22Rv1 (cell line): ENCODE measurements at regions not wholly inside any gene's neighbourhood (a gene's known extent, or its start where the extent isn't known, plus 50 kb on each side); places are given as distances from the start of the nearest gene placed in this dataset.
A peak's percentile ranks its signal among the peaks of the same experiment; 100 is the strongest.

ENCODE experiments used
- H3K27ac ChIP-seq: fragments of 450-650 bp; 2 replicates; pipeline ENCODE4 v1.5.1; 2017
- ZFX ChIP-seq: fragments of 450-650 bp; IDR thresholded peaks from 2 replicates; pipeline ENCODE4 v1.6.1; 2017; ENCODE audit warnings: antibody characterized with exemption, borderline replicate concordance
- TF ChIP-seq, protein P1 (sequence below): fragments of 450-650 bp; IDR thresholded peaks from 2 replicates; pipeline ENCODE4 v1.5.1; 2017; ENCODE audit warnings: mild to moderate bottlenecking

DNA sequence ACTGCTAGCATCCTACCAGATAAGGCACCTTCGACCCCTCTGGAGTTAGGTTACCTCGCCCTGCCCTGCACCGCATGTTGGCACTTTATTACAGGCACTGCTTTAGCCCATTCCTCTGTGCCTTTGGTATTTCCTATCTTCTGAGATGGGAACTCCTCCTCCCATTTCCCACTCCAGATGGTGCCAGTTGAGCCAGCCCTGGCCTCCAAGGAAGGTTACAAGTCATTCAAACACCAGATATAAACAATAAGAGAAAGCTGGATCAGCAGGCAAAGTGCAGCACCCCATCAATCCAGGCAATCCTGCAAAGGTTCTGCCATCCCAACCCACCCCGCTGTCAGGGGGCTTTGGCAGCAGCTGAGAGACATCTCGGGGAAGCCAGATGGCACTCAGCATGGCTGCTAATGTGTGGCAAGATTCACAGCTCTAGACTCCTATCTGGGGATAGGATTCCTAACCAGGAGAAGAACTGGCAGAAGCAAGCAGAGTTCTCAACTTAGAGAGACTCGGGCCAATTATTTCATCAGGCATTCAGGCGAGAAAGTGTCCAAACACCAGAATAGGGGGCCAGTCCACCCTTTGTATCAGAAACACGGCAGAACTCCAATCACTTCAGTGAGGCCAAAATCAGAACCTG is 113.0 kb downstream of the COPRS start:
- TF ChIP-seq, protein P1, sequence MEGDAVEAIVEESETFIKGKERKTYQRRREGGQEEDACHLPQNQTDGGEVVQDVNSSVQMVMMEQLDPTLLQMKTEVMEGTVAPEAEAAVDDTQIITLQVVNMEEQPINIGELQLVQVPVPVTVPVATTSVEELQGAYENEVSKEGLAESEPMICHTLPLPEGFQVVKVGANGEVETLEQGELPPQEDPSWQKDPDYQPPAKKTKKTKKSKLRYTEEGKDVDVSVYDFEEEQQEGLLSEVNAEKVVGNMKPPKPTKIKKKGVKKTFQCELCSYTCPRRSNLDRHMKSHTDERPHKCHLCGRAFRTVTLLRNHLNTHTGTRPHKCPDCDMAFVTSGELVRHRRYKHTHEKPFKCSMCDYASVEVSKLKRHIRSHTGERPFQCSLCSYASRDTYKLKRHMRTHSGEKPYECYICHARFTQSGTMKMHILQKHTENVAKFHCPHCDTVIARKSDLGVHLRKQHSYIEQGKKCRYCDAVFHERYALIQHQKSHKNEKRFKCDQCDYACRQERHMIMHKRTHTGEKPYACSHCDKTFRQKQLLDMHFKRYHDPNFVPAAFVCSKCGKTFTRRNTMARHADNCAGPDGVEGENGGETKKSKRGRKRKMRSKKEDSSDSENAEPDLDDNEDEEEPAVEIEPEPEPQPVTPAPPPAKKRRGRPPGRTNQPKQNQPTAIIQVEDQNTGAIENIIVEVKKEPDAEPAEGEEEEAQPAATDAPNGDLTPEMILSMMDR: no peak
- TF ChIP-seq ZFX: no peak
- H3K27ac ChIP-seq: no peak overlapping the region

DNA sequence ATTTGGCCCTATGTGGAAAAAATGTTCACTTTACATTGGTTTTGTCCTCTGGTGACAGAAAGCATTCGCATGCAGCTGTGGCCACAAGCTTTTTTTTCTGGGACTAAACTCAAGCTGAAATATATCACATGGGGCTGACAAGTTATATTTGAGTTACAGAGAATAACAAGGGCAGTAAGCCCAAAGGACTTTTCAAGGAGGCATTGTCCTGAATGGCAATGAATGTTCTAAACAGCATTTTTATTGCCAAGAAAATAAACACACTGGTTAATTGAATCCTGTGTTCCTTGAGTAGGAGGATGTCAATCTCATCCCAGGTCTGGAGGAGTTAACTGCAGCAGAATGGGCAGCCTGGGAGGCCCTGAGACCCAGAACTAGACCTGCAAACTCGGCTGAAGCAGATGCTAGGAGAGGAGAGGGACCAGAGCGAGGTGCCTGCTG is 114.5 kb downstream of the COPRS start:
- TF ChIP-seq, protein P1: no peak
- no peak for TF ChIP-seq ZFX
- H3K27ac ChIP-seq: no peak overlapping the region

DNA sequence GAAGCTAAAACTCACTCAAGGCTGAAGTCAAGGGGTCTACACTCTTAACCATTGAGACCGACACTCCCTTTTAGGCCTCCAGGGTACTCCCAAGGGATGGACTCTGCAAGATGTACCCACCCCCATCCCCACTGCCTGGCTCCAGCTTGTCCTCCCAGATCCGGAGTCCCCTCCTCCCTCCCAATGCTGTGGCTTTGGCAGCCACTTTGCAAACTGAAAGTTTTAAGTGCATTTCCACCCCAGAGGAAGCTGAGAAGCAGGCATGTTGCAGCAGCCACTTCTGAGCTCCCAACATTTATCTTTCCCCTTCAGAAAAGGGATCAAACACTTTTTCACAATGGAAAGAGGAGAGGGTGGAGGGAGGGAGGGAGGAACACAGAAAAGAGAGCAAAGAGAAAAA is 115.2 kb downstream of the COPRS start:
- no peak overlapping the region for H3K27ac ChIP-seq

DNA sequence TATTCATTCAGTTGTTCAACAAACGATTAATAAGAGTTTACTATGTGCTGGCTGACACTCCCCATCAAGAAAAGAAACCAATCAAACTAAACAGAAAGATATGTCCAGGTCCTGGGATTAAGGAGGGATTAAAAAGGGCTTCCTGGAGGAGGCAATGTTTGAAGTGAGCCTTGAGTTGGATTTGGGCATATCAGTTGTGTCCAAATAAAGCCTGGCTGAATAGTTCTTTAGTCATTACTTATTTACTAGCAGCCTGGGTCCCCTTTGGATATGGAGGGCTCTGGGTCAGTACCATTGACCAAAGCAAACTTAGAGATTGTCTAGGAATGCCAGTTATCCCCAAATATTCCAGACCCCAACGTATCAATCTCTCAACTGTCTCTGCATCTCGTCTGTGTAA is 117.7 kb downstream of the COPRS start:
- no peak for TF ChIP-seq ZFX
- TF ChIP-seq, protein P1: no peak

More for the DNA sequence above, 115.2 kb downstream of the COPRS start:
- TF ChIP-seq, protein P1: no peak
- no peak for TF ChIP-seq ZFX

DNA sequence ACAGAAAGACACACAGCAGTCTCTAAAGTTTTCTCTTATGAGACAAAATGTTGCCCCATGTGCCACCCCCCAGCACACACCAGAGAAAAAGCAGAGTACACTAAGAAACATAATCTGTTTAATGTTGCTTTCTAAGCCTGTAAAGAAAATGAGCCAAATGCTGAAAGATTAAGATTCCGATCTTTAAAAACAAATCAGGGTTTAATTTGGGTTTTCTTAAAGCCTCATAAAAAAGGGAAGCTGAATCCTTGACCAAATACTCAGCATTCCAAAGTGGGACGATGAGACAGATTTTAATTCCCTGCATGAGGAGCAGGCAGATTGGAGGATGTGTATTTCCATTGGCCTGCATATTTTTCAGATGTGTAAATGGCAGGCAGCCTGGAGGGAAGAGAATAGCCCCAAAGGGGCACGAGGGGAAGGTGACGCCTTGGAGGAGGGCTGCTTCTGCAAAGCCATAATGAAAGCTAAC is 118.4 kb downstream of the COPRS start:
- TF ChIP-seq ZFX: no peak
- TF ChIP-seq, protein P1: no peak

More for the DNA sequence above, 117.7 kb downstream of the COPRS start:
- no peak overlapping the region for H3K27ac ChIP-seq

DNA sequence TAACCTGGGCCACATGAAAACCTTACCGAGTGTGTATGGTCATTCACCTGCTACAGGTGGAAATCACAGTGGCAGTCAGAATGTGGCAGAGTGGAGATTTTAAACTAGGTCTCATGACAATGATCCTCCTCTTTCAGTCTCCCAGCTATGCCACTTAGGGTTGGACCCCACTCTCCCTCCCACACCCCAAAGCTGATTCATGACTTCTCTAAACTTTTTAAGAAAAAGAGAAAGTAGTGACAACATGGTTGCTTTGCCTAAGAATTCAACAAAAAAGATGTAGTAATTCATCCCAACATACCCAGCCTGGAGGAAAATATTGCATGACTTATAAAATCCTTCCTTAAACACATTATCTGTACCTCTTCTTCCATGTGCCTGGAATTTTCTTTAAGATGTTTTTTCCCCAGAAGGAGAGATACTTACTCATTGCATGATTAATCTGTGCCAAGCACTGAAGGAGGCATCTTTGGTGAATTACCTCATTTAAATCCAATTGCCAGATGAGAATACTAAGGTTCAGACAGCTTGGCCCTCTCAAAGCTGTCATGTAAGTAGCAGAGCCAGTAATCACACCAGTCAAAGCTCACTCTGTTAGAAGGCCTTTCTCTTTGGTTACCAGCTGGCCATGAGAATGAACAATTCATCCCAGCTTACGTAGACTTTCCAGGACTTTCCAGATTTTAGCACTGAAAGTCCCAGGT is 119.9 kb downstream of the COPRS start:
- TF ChIP-seq ZFX: no peak
- TF ChIP-seq, protein P1: no peak
- H3K27ac ChIP-seq: no peak overlapping the region

More for the DNA sequence above, 118.4 kb downstream of the COPRS start:
- H3K27ac ChIP-seq: no peak overlapping the region

DNA sequence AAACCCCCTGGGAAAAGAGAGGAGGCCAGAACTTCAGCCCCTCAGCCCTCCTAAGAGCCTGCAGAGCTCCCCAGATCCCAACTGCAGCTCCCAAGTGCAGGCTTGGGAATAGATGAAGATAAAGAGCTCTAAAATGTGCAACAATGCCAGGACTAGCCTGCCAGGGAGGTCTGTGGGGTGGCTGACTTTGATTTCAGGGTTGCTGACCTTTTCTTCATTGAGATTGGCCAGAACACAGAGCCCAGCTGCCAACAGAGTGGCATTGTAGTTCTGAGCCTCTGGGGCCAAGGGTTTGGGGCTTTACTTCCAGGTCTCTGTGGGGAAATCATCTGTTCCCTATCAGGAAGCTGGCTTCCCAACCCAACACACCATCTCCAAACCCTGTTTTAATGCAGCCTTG is 120.6 kb downstream of the COPRS start:
- TF ChIP-seq, protein P1: 0 out of 2 replicates have a peak, but pooled peaks have one; percentile 11
- no peak for TF ChIP-seq ZFX
- H3K27ac ChIP-seq: no peak overlapping the region
